Right lobe of liver (tissue), 6 donors: ENCODE measurements at regions not wholly inside any gene's neighbourhood (a gene's known extent, or its start where the extent isn't known, plus 50 kb on each side); places are given as distances from the start of the nearest gene placed in this dataset.

Experiments used
- ATAC-seq, 4 donors: fragments of 200-7000 bp; cut with Tn5 transposase; one replicate each; pipeline ENCODE4 v1.9.1; 2020; ENCODE audit warnings: mild to moderate bottlenecking in 4 of 4, moderate library complexity in 4 of 4
- DNase-seq, 3 donors: peaks; one replicate each; pipeline ENCODE4 v3.0.0-alpha.2; 2020
- H3K27ac ChIP-seq, 3 donors: fragments of 200-600 bp; one replicate each; pipeline ENCODE4 v1.8.0; 2022
- H3K27me3 ChIP-seq, 2 donors: fragments of 200-600 bp; one replicate each; pipeline ENCODE4 v1.8.0; 2022
- H3K36me3 ChIP-seq, 4 donors: fragments of 200-600 bp; sonication (generic) in 1 of 4; one replicate each; pipeline versions ENCODE4 v1.5.1 to v1.8.0; 2017 to 2022; ENCODE audit warnings: control low read depth in 1 of 4
- H3K4me1 ChIP-seq, 4 donors: fragments of 200-600 bp; sonication (generic) in 1 of 4; one replicate each; pipeline versions ENCODE4 v1.5.1 to v1.8.0; 2017 to 2022; ENCODE audit warnings: control low read depth in 1 of 4
- H3K4me3 ChIP-seq, 3 donors: fragments of 200-600 bp; one replicate each; pipeline ENCODE4 v1.8.0; 2022
- H3K9me3 ChIP-seq, 4 donors: fragments of 200-600 bp; sonication (generic) in 1 of 4; one replicate each; pipeline versions ENCODE4 v1.5.1 to v1.8.0; 2017 to 2022; ENCODE audit warnings: control low read depth in 1 of 4
- CTCF ChIP-seq, 4 donors: fragments of 200-600 bp in 3 of 4; fragments of 450-650 bp in 1 of 4; IDR thresholded peaks; one replicate each; pipeline versions ENCODE4 v1.5.1 to v1.8.0; 2016 to 2022; ENCODE audit warnings: antibody characterized with exemption in 4 of 4, mild to moderate bottlenecking in 2 of 4
- POLR2A ChIP-seq: fragments of 450-650 bp; IDR thresholded peaks from one replicate; pipeline ENCODE4 v1.6.1; 2017; ENCODE audit warnings: antibody characterized with exemption, mild to moderate bottlenecking
- WGBS: methylation state at CpG from one replicate; pipeline ENCODE4 v1.1.6; 2018; ENCODE audit warnings: low coverage, low lambda C conversion rate; ENCODE audit not compliant: insufficient coverage; ENCODE audit errors: missing lambda C conversion rate; 5-methylcytosine and 5-hydroxymethylcytosine counted together
- intact Hi-C, 2 donors: fragments of 100-400 bp; cut with DNase I; formaldehyde crosslinking; loops; one replicate each; pipeline versions ENCODE4 v1.11.2 to v1.14.1; 2022
- donor health status: DM: no; HTN: yes; CAD: no.
- donor health status: DM: no; HTN: no; CAD: no.
- donor health status: DM: no; HTN: no; CAD: no.
- donor health status: DM: no; HTN: yes; CAD: no.
- donor health status: DM: no; HTN: yes; CAD: no.

GRCh38 chr12:67437011-67437410, 167.9 kb downstream of the CAND1 start:
- intact Hi-C loops: no loop called here
- ATAC-seq: no peak
- WGBS: 67% methylated on average over 2 of the region's 2 CpGs

GRCh38 chr12:67439611-67440010, 170.5 kb downstream of the CAND1 start:
- no peaks in the 10 kb centered on the region for H3K9me3 ChIP-seq
- H3K27ac ChIP-seq: no peak overlapping the region
- no peak overlapping the region for H3K4me3 ChIP-seq
- TF ChIP-seq POLR2A (no peak), CTCF (IDR thresholded peaks at IDR 0.05) (no peak)
- no peak for DNase-seq
- no peaks in the 10 kb centered on the region for H3K27me3 ChIP-seq
- WGBS: 68% methylated on average over 3 of the region's 3 CpGs
- peaks cover 0 to 10% (median 0%) of the 10 kb centered on the region in 4 donors for H3K4me1 ChIP-seq
- ATAC-seq: no peak
- intact Hi-C loops: loop anchor here in 1 of 2 donors (10.0 kb wide), 1 partner anchor 85 kb away; no protein-coding TSS in a partner anchor
- H3K36me3 ChIP-seq: no peaks in the 10 kb centered on the region

More at GRCh38 chr12:67437011-67437410, 167.9 kb downstream of the CAND1 start:
- Histone ChIP-seq H3K36me3 (no peaks in the 10 kb centered on the region), H3K9me3 (no peaks in the 10 kb centered on the region), H3K4me1 (peaks cover 0 to 8% (median 0%) of the 10 kb centered on the region in 4 donors), H3K27ac (no peak overlapping the region), H3K27me3 (no peaks in the 10 kb centered on the region), H3K4me3 (no peak overlapping the region)
- TF ChIP-seq POLR2A (no peak), CTCF (IDR thresholded peaks at IDR 0.05) (no peak)
- no peak for DNase-seq

- peaks cover 0 to 6% (median 0%) of the 10 kb centered on the region in 4 donors for H3K4me1 ChIP-seq
- peak overlapping the region in 2 of 3 donors; percentile 24 to 29 for H3K4me3 ChIP-seq
- DNase-seq (peak; percentile 86 to 92 (median 88)), ATAC-seq (peak; percentile 99 to 100 (median 99))
- no peaks in the 10 kb centered on the region for H3K27me3 ChIP-seq
- no peaks in the 10 kb centered on the region for H3K36me3 ChIP-seq
- TF ChIP-seq POLR2A (no peak), CTCF (IDR thresholded peaks at IDR 0.05) (peak; percentile 70 to 87 (median 84))
- 7% methylated on average over 12 of the region's 12 CpGs for WGBS
- H3K9me3 ChIP-seq: no peaks in the 10 kb centered on the region
- H3K27ac ChIP-seq: no peak overlapping the region
- intact Hi-C loops: loop anchor here in 1 of 2 donors (10.0 kb wide), 1 partner anchor 87 kb away; no protein-coding TSS in a partner anchor
These were observed 172.7 kb downstream of the CAND1 start for GRCh38 chr12:67441736-67442346.

GRCh38 chr12:67442347-67442841, 173.2 kb downstream of the CAND1 start:
- ATAC-seq (peak; percentile 57 to 82 (median 64)), DNase-seq (peak in 2 of 3 donors; percentile 30 to 76)
- intact Hi-C loops: loop anchor here in 1 of 2 donors (10.0 kb wide), 1 partner anchor 88 kb away; no protein-coding TSS in a partner anchor
- 24% methylated on average over 10 of the region's 11 CpGs for WGBS
- H3K36me3 ChIP-seq: no peaks in the 10 kb centered on the region
- no peak overlapping the region for H3K27ac ChIP-seq
- H3K4me3 ChIP-seq: peak overlapping the region in 2 of 3 donors; percentile 24 to 29
- H3K4me1 ChIP-seq: peaks cover 0 to 6% (median 0%) of the 10 kb centered on the region in 4 donors
- H3K9me3 ChIP-seq: no peaks in the 10 kb centered on the region
- no peaks in the 10 kb centered on the region for H3K27me3 ChIP-seq
- no peak for TF ChIP-seq POLR2A
- TF ChIP-seq CTCF (IDR thresholded peaks at IDR 0.05): no peak
